ENCODE measurements at regions not wholly inside any gene's neighbourhood (a gene's known extent, or its start where the extent isn't known, plus 50 kb on each side); places are given as distances from the start of the nearest gene placed in this dataset.
A peak's percentile ranks its signal among the peaks of the same experiment; 100 is the strongest.
"Not testable (repeated sequence)": the region's sequence is repeated elsewhere in the genome, so short reads cannot be mapped to it uniquely, and the experiment has no call there.

- no peak overlapping the region for H3K4me3 Mint-ChIP-seq (ENCODE audit: unreplicated experiment)
- no peak overlapping the region for H3K27ac Mint-ChIP-seq (ENCODE audit: unreplicated experiment)
- peaks cover 33% of the 10 kb centered on the region for H3K27me3 Mint-ChIP-seq (ENCODE audit: low read depth)
- TF ChIP-seq CTCF (IDR thresholded peaks at IDR 0.05) = no peak
- no peak for DNase-seq (ENCODE audit: low spot score)
- H3K36me3 Mint-ChIP-seq (ENCODE audit: low read depth) = no peaks in the 10 kb centered on the region
- no peaks in the 10 kb centered on the region for H3K9me3 Mint-ChIP-seq (ENCODE audit: low read depth)
- H3K4me1 Mint-ChIP-seq (ENCODE audit: low read depth) = peaks cover 2% of the 10 kb centered on the region
These were observed 55.9 kb upstream of the PAX7 start for GRCh38 chr1:18574754-18575153.

- Mint-ChIP-seq H3K36me3 (ENCODE audit: low read depth) (no peaks in the 10 kb centered on the region), H3K4me1 (ENCODE audit: low read depth) (peaks cover 2% of the 10 kb centered on the region), H3K4me3 (ENCODE audit: unreplicated experiment) (no peak overlapping the region), H3K9me3 (ENCODE audit: low read depth) (no peaks in the 10 kb centered on the region), H3K27ac (ENCODE audit: unreplicated experiment) (no peak overlapping the region), H3K27me3 (ENCODE audit: low read depth) (peaks cover 29% of the 10 kb centered on the region)
- no peak for DNase-seq (ENCODE audit: low spot score)
- peak; percentile 81 for TF ChIP-seq CTCF (IDR thresholded peaks at IDR 0.05)
These were observed 55.0 kb upstream of the PAX7 start for GRCh38 chr1:18575620-18576019.

- no peak for DNase-seq (ENCODE audit: low spot score)
- Mint-ChIP-seq H3K4me1 (ENCODE audit: low read depth) (peaks cover 2% of the 10 kb centered on the region), H3K4me3 (ENCODE audit: unreplicated experiment) (no peak overlapping the region), H3K9me3 (ENCODE audit: low read depth) (no peaks in the 10 kb centered on the region), H3K27me3 (ENCODE audit: low read depth) (peaks cover 14% of the 10 kb centered on the region), H3K27ac (ENCODE audit: unreplicated experiment) (no peak overlapping the region), H3K36me3 (ENCODE audit: low read depth) (no peaks in the 10 kb centered on the region)
- TF ChIP-seq CTCF (IDR thresholded peaks at IDR 0.05) = no peak
These were observed 52.4 kb upstream of the PAX7 start for GRCh38 chr1:18578271-18578670.

GRCh38 chr1:18579267-18579666, 51.4 kb upstream of the PAX7 start:
- H3K4me3 Mint-ChIP-seq (ENCODE audit: unreplicated experiment); H3K27ac Mint-ChIP-seq (ENCODE audit: unreplicated experiment); DNase-seq (ENCODE audit: low spot score); H3K9me3 Mint-ChIP-seq (ENCODE audit: low read depth); H3K27me3 Mint-ChIP-seq (ENCODE audit: low read depth); H3K36me3 Mint-ChIP-seq (ENCODE audit: low read depth); H3K4me1 Mint-ChIP-seq (ENCODE audit: low read depth): not testable (repeated sequence)

- H3K36me3 Mint-ChIP-seq (ENCODE audit: low read depth) = no peaks in the 10 kb centered on the region
- no peak overlapping the region for H3K4me3 Mint-ChIP-seq (ENCODE audit: unreplicated experiment)
- no peaks in the 10 kb centered on the region for H3K9me3 Mint-ChIP-seq (ENCODE audit: low read depth)
- no peak for TF ChIP-seq CTCF (IDR thresholded peaks at IDR 0.05)
- no peak for DNase-seq (ENCODE audit: low spot score)
- peaks cover 15% of the 10 kb centered on the region for H3K27me3 Mint-ChIP-seq (ENCODE audit: low read depth)
- H3K27ac Mint-ChIP-seq (ENCODE audit: unreplicated experiment) = no peak overlapping the region
- H3K4me1 Mint-ChIP-seq (ENCODE audit: low read depth) = peaks cover 2% of the 10 kb centered on the region
These were observed 50.6 kb upstream of the PAX7 start for GRCh38 chr1:18580047-18580446.

GRCh38 chr1:18580691-18581419, 49.8 kb upstream of the PAX7 start:
- H3K36me3 Mint-ChIP-seq (ENCODE audit: low read depth) = no peaks in the 10 kb centered on the region
- no peaks in the 10 kb centered on the region for H3K9me3 Mint-ChIP-seq (ENCODE audit: low read depth)
- TF ChIP-seq CTCF (IDR thresholded peaks at IDR 0.05) = no peak
- peaks cover 13% of the 10 kb centered on the region for H3K27me3 Mint-ChIP-seq (ENCODE audit: low read depth)
- no peak for DNase-seq (ENCODE audit: low spot score)
- no peak overlapping the region for H3K27ac Mint-ChIP-seq (ENCODE audit: unreplicated experiment)
- no peaks in the 10 kb centered on the region for H3K4me1 Mint-ChIP-seq (ENCODE audit: low read depth)
- H3K4me3 Mint-ChIP-seq (ENCODE audit: unreplicated experiment) = no peak overlapping the region

Measured in chondrocyte (in vitro differentiated cells).